HepG2 (cell line): ENCODE measurements at regions not wholly inside any gene's neighbourhood (a gene's known extent, or its start where the extent isn't known, plus 50 kb on each side); places are given as distances from the start of the nearest gene placed in this dataset.

ENCODE experiments used
- ATAC-seq: fragments of 200-7000 bp; cut with Tn5 transposase; 3 replicates; pipeline ENCODE4 v1.9.1; 2020; ENCODE audit warnings: mild to moderate bottlenecking, moderate library complexity
- BruUV-seq: library from RNA; stranded (reverse); fragments of 400-500 nt; replicated peaks from 2 replicates; lab custom pipeline; 2021; lab: Mats Ljungman, UMichigan
- CTCF ChIA-PET: fragments of 300-600 bp; formaldehyde crosslinking; extraction: SDS; loops from one replicate; lab custom pipeline; 2021; ENCODE audit warnings: low total read pairs, inconsistent platforms, low intra/inter-chr PET ratio; lab: Yijun Ruan, JAX
- POLR2A ChIA-PET: fragments of 350-600 bp; sonication (Branson Sonifier 250); formaldehyde crosslinking; loops from one replicate; lab custom pipeline; 2020; ENCODE audit warnings: antibody characterized with exemption, inconsistent platforms; lab: Yijun Ruan, JAX
- DNase-seq: peaks from one replicate; pipeline ENCODE4 v3.0.0-alpha.2; 2015; ENCODE audit warnings: low spot score
- FAIRE-seq: peaks from 3 replicates; lab custom pipeline; 2011; peaks lifted over from hg19 to GRCh38; lab: Jason Lieb, UNC
- H2AFZ ChIP-seq: one replicate; pipeline ENCODE4 v1.6.1; 2011; ENCODE audit warnings: low read length, inconsistent platforms
- H3K27ac ChIP-seq: fragments of 300-600 bp; 3 replicates; pipeline ENCODE4 v1.8.0; 2011; ENCODE audit warnings: mixed run types, mild to moderate bottlenecking, mixed read lengths, low read length, inconsistent platforms; ENCODE audit not compliant: insufficient read depth; ENCODE audit errors: extremely low read length
- H3K27me3 ChIP-seq, 2 experiments: fragments of 200-600 bp in 1 of 2; 2 replicates in 1 of 2; 3 replicates in 1 of 2; pipeline versions ENCODE4 v1.6.0 to v1.8.0; 2011; ENCODE audit warnings: low read length in 2 of 2, mild to moderate bottlenecking in 2 of 2, moderate library complexity in 2 of 2, inconsistent platforms in 1 of 2; ENCODE audit not compliant: insufficient read depth in 2 of 2, control insufficient read depth in 1 of 2
- H3K36me3 ChIP-seq, 2 experiments: fragments of 200-600 bp in 1 of 2; replicated peaks in 1 of 2; 2 replicates in 1 of 2; 3 replicates in 1 of 2; pipeline versions ENCODE4 v1.5.1 to v1.8.0; 2011; ENCODE audit warnings: low read length in 2 of 2, inconsistent platforms in 1 of 2; ENCODE audit not compliant: insufficient read depth in 2 of 2, control insufficient read depth in 1 of 2
- H3K4me1 ChIP-seq: 2 replicates; pipeline ENCODE4 v1.5.1; 2012; ENCODE audit warnings: low read length, inconsistent platforms; ENCODE audit not compliant: insufficient read depth
- H3K4me2 ChIP-seq: 2 replicates; pipeline ENCODE4 v1.6.0; 2011; ENCODE audit warnings: low read depth, low read length, inconsistent platforms
- H3K4me3 ChIP-seq, 3 experiments: fragments of 200-600 bp in 1 of 3; sonication (generic), shearing (Covaris generic) in 1 of 3; replicated peaks in 1 of 3; 2 replicates each; pipeline ENCODE4 v1.5.1; 2011 to 2016; ENCODE audit warnings: low read length in 3 of 3, inconsistent platforms in 2 of 3, low read depth in 2 of 3, mild to moderate bottlenecking in 2 of 3, control low read depth in 1 of 3, mixed read lengths in 1 of 3; ENCODE audit not compliant: insufficient read depth in 1 of 3
- H3K79me2 ChIP-seq: one replicate; pipeline ENCODE4 v1.6.1; 2011; ENCODE audit warnings: low read length, inconsistent platforms; ENCODE audit not compliant: insufficient read depth
- H3K9ac ChIP-seq: 2 replicates; pipeline ENCODE4 v1.6.0; 2011; ENCODE audit warnings: mild to moderate bottlenecking, low read depth, low read length, inconsistent platforms; ENCODE audit not compliant: insufficient read depth
- H3K9me3 ChIP-seq: 2 replicates; pipeline ENCODE4 v1.5.1; 2012; ENCODE audit warnings: mild to moderate bottlenecking, low read length
- H4K20me1 ChIP-seq: 2 replicates; pipeline ENCODE4 v1.6.0; 2011; ENCODE audit warnings: inconsistent platforms, mild to moderate bottlenecking, low read length, moderate library complexity; ENCODE audit not compliant: insufficient read depth
- HNRNPK ChIP-seq: fragments of 200-400 bp; formaldehyde crosslinking; IDR thresholded peaks from 2 replicates; pipeline ENCODE4 v1.6.1; 2018; ENCODE audit warnings: low read length, low read depth, moderate library complexity, mild to moderate bottlenecking; ENCODE audit not compliant: poor library complexity, severe bottlenecking
- NONO ChIP-seq, 2 experiments: fragments of 450-650 bp in 1 of 2; sonication (generic) in 1 of 2; formaldehyde crosslinking in 1 of 2; IDR thresholded peaks in 1 of 2; conservative IDR thresholded peaks in 1 of 2; 2 replicates each; pipeline versions ENCODE4 v1.6.1 to v1.8.0; 2017 to 2022; ENCODE audit warnings: mild to moderate bottlenecking in 1 of 2, missing genetic modification reagents in 1 of 2, moderate library complexity in 1 of 2
- ZNF468 ChIP-seq: sonication (generic); formaldehyde crosslinking; IDR thresholded peaks from 2 replicates; pipeline ENCODE4 v1.8.0; 2022; ENCODE audit warnings: mild to moderate bottlenecking, moderate library complexity, missing genetic modification reagents
- WGBS: methylation state at CpG from one replicate; pipeline ENCODE4 v1.1.6; 2017; ENCODE audit warnings: low lambda C conversion rate; 5-methylcytosine and 5-hydroxymethylcytosine counted together
- in situ Hi-C: cut with HindIII; loops from 2 replicates; pipeline ENCODE4 v1.10.0; 2017; ENCODE audit warnings: low pct_unique_long_range_greater_than_20kb; ENCODE audit not compliant: extremely low pct_ligation_motif_present
- intact Hi-C: fragments of 100-400 bp; cut with micrococcal nuclease; formaldehyde crosslinking; loops from one replicate; pipeline ENCODE4 v1.10.0; 2022; ENCODE audit not compliant: unreplicated experiment
- TF ChIP-seq, protein P1 (sequence below): sonication (generic); IDR thresholded peaks from 2 replicates; pipeline ENCODE4 v1.6.1; 2016; ENCODE audit warnings: low read depth, borderline replicate concordance
- TF ChIP-seq, protein P2 (sequence below): sonication (generic); formaldehyde crosslinking; IDR thresholded peaks from 2 replicates; pipeline ENCODE4 v1.5.0; 2020; ENCODE audit warnings: missing genetic modification reagents

DNA sequence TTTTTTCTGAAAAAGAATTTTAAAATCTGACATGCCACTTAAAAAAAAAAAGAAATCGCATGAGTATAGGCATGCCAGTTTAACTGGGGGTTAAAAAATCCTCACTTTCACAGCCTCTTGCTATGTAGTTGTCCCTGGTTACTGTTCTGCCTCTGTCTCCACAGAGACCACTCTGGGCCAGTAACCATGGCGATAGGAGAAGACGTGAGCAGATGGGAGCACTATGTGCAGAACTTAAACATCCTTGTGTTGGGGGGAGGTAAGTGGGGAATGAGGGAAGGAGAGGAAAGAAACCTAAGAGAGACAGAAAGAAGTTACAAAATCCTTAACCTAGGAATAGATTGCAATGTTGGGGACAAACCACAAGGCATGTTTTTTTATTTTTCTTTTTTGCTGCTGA is 75.9 kb upstream of the CYRIA start:
- Histone ChIP-seq H3K4me2 (no peak overlapping the region), H3K79me2 (no peaks in the 10 kb centered on the region), H3K27ac (no peak overlapping the region), H3K27me3 (no peaks in the 10 kb centered on the region), H3K9ac (no peak overlapping the region), H3K4me1 (no peaks in the 10 kb centered on the region), H3K36me3 (no peaks in the 10 kb centered on the region), H3K9me3 (no peaks in the 10 kb centered on the region), H4K20me1 (no peaks in the 10 kb centered on the region), H3K4me3 (no peak overlapping the region), H2AFZ (no peak overlapping the region)
- BruUV-seq = no TSS peak
- FAIRE-seq = no peak
- WGBS = 10% methylated on average over 3 of the region's 3 CpGs
- DNase-seq = no peak
- CTCF ChIA-PET = no interaction called here
- in situ Hi-C loops (no loop called here), intact Hi-C loops (no loop called here)
- TF ChIP-seq, protein P1, sequence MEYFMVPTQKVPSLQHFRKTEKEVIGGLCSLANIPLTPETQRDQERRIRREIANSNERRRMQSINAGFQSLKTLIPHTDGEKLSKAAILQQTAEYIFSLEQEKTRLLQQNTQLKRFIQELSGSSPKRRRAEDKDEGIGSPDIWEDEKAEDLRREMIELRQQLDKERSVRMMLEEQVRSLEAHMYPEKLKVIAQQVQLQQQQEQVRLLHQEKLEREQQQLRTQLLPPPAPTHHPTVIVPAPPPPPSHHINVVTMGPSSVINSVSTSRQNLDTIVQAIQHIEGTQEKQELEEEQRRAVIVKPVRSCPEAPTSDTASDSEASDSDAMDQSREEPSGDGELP = no peak
- TF ChIP-seq HNRNPK = peak; percentile 17
- TF ChIP-seq NONO (IDR thresholded peaks at IDR 0.05) = no peak
- no peak for TF ChIP-seq NONO (CRISPR knock-in tag; conservative IDR thresholded peaks at IDR 0.05)
- TF ChIP-seq ZNF468 (CRISPR knock-in tag) = no peak
- TF ChIP-seq, protein P2, sequence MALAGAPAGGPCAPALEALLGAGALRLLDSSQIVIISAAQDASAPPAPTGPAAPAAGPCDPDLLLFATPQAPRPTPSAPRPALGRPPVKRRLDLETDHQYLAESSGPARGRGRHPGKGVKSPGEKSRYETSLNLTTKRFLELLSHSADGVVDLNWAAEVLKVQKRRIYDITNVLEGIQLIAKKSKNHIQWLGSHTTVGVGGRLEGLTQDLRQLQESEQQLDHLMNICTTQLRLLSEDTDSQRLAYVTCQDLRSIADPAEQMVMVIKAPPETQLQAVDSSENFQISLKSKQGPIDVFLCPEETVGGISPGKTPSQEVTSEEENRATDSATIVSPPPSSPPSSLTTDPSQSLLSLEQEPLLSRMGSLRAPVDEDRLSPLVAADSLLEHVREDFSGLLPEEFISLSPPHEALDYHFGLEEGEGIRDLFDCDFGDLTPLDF (CRISPR knock-in tag) = no peak
- ATAC-seq = no peak
- POLR2A ChIA-PET = no interaction called here
